ENCODE measurements at regions not wholly inside any gene's neighbourhood (a gene's known extent, or its start where the extent isn't known, plus 50 kb on each side); places are given as distances from the start of the nearest gene placed in this dataset.

DNA sequence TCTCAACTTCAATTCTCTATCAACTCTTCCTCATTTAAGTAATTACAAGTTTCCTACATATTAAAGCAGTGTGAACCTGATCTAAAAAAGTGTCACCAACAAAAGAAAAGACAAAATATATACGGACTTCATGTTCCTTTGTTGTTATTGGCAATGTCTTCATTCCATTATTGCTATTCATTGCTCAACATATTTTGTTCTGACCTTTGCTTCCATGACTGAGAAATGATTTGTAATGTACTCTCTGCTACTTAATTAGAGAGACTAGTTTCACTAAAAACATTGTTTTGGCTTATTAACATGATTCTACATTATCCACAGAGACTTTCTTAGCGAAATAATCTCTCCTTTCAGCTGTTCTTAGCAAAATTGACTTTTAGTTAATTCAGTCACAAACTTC is 657.2 kb upstream of the ROBO1 start:
- Histone ChIP-seq H3K4me3 (ENCODE audit: low read depth in 2 of 2, low read length in 2 of 2) (no peak overlapping the region), H3K27me3 (ENCODE audit: control insufficient read depth, insufficient read depth, low read length) (no peaks in the 10 kb centered on the region), H3K4me1 (ENCODE audit: control insufficient read depth, insufficient read depth, low read length) (no peaks in the 10 kb centered on the region), H3K9me3 (ENCODE audit: control insufficient read depth, insufficient read depth, low read depth, low read length) (no peaks in the 10 kb centered on the region), H3K36me3 (ENCODE audit: control insufficient read depth, insufficient read depth, low read length) (no peaks in the 10 kb centered on the region), H3K27ac (ENCODE audit: low read length) (no peak overlapping the region)
- no peak for ATAC-seq
- DNase-seq (ENCODE audit: low read depth, low spot score) = no peak
- CTCF ChIA-PET = no interaction called here
- intact Hi-C loops (cut with micrococcal nuclease; ENCODE audit: unreplicated experiment) (no loop called here), in situ Hi-C loops (cut with HindIII; ENCODE audit: low pct_unique_long_range_greater_than_20kb, low sequenced_read_pairs) (no loop called here)
- TF ChIP-seq TCF7L2 (IDR thresholded peaks at IDR 0.05; ENCODE audit: low read depth, low read length) (no peak), SIN3A (IDR thresholded peaks at IDR 0.05; ENCODE audit: borderline replicate concordance, insufficient read depth, low read depth, low read length) (no peak)
- TF ChIP-seq, protein P1, sequence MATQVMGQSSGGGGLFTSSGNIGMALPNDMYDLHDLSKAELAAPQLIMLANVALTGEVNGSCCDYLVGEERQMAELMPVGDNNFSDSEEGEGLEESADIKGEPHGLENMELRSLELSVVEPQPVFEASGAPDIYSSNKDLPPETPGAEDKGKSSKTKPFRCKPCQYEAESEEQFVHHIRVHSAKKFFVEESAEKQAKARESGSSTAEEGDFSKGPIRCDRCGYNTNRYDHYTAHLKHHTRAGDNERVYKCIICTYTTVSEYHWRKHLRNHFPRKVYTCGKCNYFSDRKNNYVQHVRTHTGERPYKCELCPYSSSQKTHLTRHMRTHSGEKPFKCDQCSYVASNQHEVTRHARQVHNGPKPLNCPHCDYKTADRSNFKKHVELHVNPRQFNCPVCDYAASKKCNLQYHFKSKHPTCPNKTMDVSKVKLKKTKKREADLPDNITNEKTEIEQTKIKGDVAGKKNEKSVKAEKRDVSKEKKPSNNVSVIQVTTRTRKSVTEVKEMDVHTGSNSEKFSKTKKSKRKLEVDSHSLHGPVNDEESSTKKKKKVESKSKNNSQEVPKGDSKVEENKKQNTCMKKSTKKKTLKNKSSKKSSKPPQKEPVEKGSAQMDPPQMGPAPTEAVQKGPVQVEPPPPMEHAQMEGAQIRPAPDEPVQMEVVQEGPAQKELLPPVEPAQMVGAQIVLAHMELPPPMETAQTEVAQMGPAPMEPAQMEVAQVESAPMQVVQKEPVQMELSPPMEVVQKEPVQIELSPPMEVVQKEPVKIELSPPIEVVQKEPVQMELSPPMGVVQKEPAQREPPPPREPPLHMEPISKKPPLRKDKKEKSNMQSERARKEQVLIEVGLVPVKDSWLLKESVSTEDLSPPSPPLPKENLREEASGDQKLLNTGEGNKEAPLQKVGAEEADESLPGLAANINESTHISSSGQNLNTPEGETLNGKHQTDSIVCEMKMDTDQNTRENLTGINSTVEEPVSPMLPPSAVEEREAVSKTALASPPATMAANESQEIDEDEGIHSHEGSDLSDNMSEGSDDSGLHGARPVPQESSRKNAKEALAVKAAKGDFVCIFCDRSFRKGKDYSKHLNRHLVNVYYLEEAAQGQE (IDR thresholded peaks at IDR 0.05; ENCODE audit: insufficient read depth in 1 of 2, low read depth in 2 of 2, low read length in 1 of 2) = no peak
- TF ChIP-seq, protein P2, sequence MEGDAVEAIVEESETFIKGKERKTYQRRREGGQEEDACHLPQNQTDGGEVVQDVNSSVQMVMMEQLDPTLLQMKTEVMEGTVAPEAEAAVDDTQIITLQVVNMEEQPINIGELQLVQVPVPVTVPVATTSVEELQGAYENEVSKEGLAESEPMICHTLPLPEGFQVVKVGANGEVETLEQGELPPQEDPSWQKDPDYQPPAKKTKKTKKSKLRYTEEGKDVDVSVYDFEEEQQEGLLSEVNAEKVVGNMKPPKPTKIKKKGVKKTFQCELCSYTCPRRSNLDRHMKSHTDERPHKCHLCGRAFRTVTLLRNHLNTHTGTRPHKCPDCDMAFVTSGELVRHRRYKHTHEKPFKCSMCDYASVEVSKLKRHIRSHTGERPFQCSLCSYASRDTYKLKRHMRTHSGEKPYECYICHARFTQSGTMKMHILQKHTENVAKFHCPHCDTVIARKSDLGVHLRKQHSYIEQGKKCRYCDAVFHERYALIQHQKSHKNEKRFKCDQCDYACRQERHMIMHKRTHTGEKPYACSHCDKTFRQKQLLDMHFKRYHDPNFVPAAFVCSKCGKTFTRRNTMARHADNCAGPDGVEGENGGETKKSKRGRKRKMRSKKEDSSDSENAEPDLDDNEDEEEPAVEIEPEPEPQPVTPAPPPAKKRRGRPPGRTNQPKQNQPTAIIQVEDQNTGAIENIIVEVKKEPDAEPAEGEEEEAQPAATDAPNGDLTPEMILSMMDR (IDR thresholded peaks at IDR 0.05) = no peak
- BruUV-seq (replicated peaks) = no TSS peak
- POLR2A ChIA-PET = no interaction called here

GRCh38 chr3:80408030-80408721 is 640.4 kb upstream of the ROBO1 start:
- ChIA-PET CTCF (no interaction called here), POLR2A (no interaction called here)
- ATAC-seq = no peak
- DNase-seq (ENCODE audit: low read depth, low spot score) = no peak
- Histone ChIP-seq H3K4me1 (ENCODE audit: control insufficient read depth, insufficient read depth, low read length) (no peaks in the 10 kb centered on the region), H3K9me3 (ENCODE audit: control insufficient read depth, insufficient read depth, low read depth, low read length) (no peaks in the 10 kb centered on the region), H3K4me3 (ENCODE audit: low read depth in 2 of 2, low read length in 2 of 2) (no peak overlapping the region), H3K36me3 (ENCODE audit: control insufficient read depth, insufficient read depth, low read length) (no peaks in the 10 kb centered on the region), H3K27ac (ENCODE audit: low read length) (no peak overlapping the region), H3K27me3 (ENCODE audit: control insufficient read depth, insufficient read depth, low read length) (no peaks in the 10 kb centered on the region)
- TF ChIP-seq TCF7L2 (IDR thresholded peaks at IDR 0.05; ENCODE audit: low read depth, low read length) = no peak
- no peak for TF ChIP-seq SIN3A (IDR thresholded peaks at IDR 0.05; ENCODE audit: borderline replicate concordance, insufficient read depth, low read depth, low read length)
- TF ChIP-seq, protein P2 (IDR thresholded peaks at IDR 0.05) = no peak
- TF ChIP-seq POLR2AphosphoS5 (IDR thresholded peaks at IDR 0.05; ENCODE audit: low read depth, low read length) = no peak
- TF ChIP-seq, protein P1 (IDR thresholded peaks at IDR 0.05; ENCODE audit: insufficient read depth in 1 of 2, low read depth in 2 of 2, low read length in 1 of 2) = no peak
- in situ Hi-C loops (cut with HindIII; ENCODE audit: low pct_unique_long_range_greater_than_20kb, low sequenced_read_pairs) = no loop called here
- intact Hi-C loops (cut with micrococcal nuclease; ENCODE audit: unreplicated experiment) = no loop called here
- BruUV-seq (replicated peaks) = no TSS peak

Data from Panc1 (cell line).